ENCODE measurements at regions not wholly inside any gene's neighbourhood (a gene's known extent, or its start where the extent isn't known, plus 50 kb on each side); places are given as distances from the start of the nearest gene placed in this dataset.

DNA sequence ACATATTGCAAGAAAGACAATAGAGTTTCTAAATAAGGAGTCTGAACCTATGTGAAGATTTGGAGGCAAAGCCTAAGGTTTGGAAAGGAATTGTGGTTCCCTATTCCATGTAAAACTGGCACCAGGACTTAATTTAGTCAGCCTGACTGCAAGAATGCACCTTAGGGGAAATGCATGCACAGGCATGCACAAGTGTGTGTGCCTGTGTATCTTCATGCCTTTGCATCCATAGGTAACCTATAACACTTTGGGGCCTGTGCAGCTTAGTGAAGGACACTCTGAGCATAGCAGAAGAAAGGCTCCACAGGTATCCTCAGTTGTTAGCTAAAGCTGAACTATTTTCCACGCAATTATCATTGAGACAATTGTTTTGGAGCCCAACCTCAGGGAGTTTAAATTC lies 73.4 kb downstream of the RPRM start:
- H3K9ac ChIP-seq (ENCODE audit: low read length), result no peak overlapping the region
- no peak overlapping the region for H2AFZ ChIP-seq (ENCODE audit: insufficient read depth, low read depth, low read length, poor library complexity, severe bottlenecking)
- H3K27ac ChIP-seq (ENCODE audit: low read length in 2 of 2), result no peak overlapping the region
- ATAC-seq (ENCODE audit: low read depth), result no peak
- no CpG with 5 or more reads among the region's 1 CpG for whole genome bisulfite sequencing (ENCODE audit: insufficient coverage)
- no peaks in the 10 kb centered on the region for H3K79me2 ChIP-seq (ENCODE audit: control insufficient read depth, insufficient read depth, low read length)
- ChIA-PET POLR2A (no interaction called here), CTCF (no interaction called here)
- no peak overlapping the region for H3K27ac Mint-ChIP-seq
- no peaks in the 10 kb centered on the region for H3K9me3 ChIP-seq (ENCODE audit: control extremely low read depth in 1 of 3, control insufficient read depth in 2 of 3, insufficient read depth in 1 of 3, low read length in 2 of 3)
- intact Hi-C loops (cut with micrococcal nuclease), result no loop called here
- TF ChIP-seq EZH2 (IDR thresholded peaks at IDR 0.05; ENCODE audit: borderline replicate concordance, insufficient read depth, low read depth, low read length, poor library complexity, severe bottlenecking) (no peak), CTCF (IDR thresholded peaks at IDR 0.05) (no peak)
- no peaks in the 10 kb centered on the region for H3K9me3 Mint-ChIP-seq (ENCODE audit: insufficient read depth)
- H3K4me1 ChIP-seq (ENCODE audit: control insufficient read depth in 2 of 2, insufficient read depth in 2 of 2, low read length in 2 of 2), result no peaks in the 10 kb centered on the region
- no peaks in the 10 kb centered on the region for H3K27me3 ChIP-seq (replicated peaks in 1 of 4; ENCODE audit: control extremely low read depth in 1 of 4, control insufficient read depth in 3 of 4, insufficient read depth in 4 of 4, low read length in 3 of 4)
- H4K20me1 ChIP-seq (ENCODE audit: control insufficient read depth, insufficient read depth, low read length, poor library complexity, severe bottlenecking), result no peaks in the 10 kb centered on the region
- no peak overlapping the region for H3K4me3 ChIP-seq (ENCODE audit: control extremely low read depth in 1 of 5, extremely low read depth in 1 of 5, insufficient read depth in 1 of 5, low read depth in 2 of 5, low read length in 4 of 5)
- H3K4me3 Mint-ChIP-seq, result no peak overlapping the region
- no peaks in the 10 kb centered on the region for H3K4me1 Mint-ChIP-seq
- no peak for DNase-seq
- H3K4me2 ChIP-seq (replicated peaks; ENCODE audit: low read depth, low read length, poor library complexity, severe bottlenecking), result no peak overlapping the region
- H3K36me3 ChIP-seq (replicated peaks in 1 of 2; ENCODE audit: control extremely low read depth in 1 of 2, control insufficient read depth in 1 of 2, extremely low read depth in 1 of 2, insufficient read depth in 2 of 2, low read length in 1 of 2), result no peaks in the 10 kb centered on the region
- H3K27me3 Mint-ChIP-seq, result no peaks in the 10 kb centered on the region

- no peaks in the 10 kb centered on the region for H3K27me3 Mint-ChIP-seq
- Histone ChIP-seq H3K79me2 (ENCODE audit: control insufficient read depth, insufficient read depth, low read length) (no peaks in the 10 kb centered on the region), H3K4me2 (replicated peaks; ENCODE audit: low read depth, low read length, poor library complexity, severe bottlenecking) (no peak overlapping the region), H3K27ac (ENCODE audit: low read length in 2 of 2) (no peak overlapping the region), H2AFZ (ENCODE audit: insufficient read depth, low read depth, low read length, poor library complexity, severe bottlenecking) (no peak overlapping the region), H4K20me1 (ENCODE audit: control insufficient read depth, insufficient read depth, low read length, poor library complexity, severe bottlenecking) (no peaks in the 10 kb centered on the region), H3K4me3 (ENCODE audit: control extremely low read depth in 1 of 5, extremely low read depth in 1 of 5, insufficient read depth in 1 of 5, low read depth in 2 of 5, low read length in 4 of 5) (no peak overlapping the region), H3K9me3 (ENCODE audit: control extremely low read depth in 1 of 3, control insufficient read depth in 2 of 3, insufficient read depth in 1 of 3, low read length in 2 of 3) (no peaks in the 10 kb centered on the region), H3K4me1 (ENCODE audit: control insufficient read depth in 2 of 2, insufficient read depth in 2 of 2, low read length in 2 of 2) (no peaks in the 10 kb centered on the region), H3K36me3 (replicated peaks in 1 of 2; ENCODE audit: control extremely low read depth in 1 of 2, control insufficient read depth in 1 of 2, extremely low read depth in 1 of 2, insufficient read depth in 2 of 2, low read length in 1 of 2) (no peaks in the 10 kb centered on the region), H3K9ac (ENCODE audit: low read length) (no peak overlapping the region), H3K27me3 (replicated peaks in 1 of 4; ENCODE audit: control extremely low read depth in 1 of 4, control insufficient read depth in 3 of 4, insufficient read depth in 4 of 4, low read length in 3 of 4) (no peaks in the 10 kb centered on the region)
- ChIA-PET CTCF (no interaction called here), POLR2A (no interaction called here)
- ATAC-seq (ENCODE audit: low read depth) (no peak), DNase-seq (no peak)
- no CpG with 5 or more reads among the region's 1 CpG for WGBS (ENCODE audit: insufficient coverage)
- intact Hi-C loops (cut with micrococcal nuclease), result no loop called here
- H3K9me3 Mint-ChIP-seq (ENCODE audit: insufficient read depth), result no peaks in the 10 kb centered on the region
- no peak overlapping the region for H3K4me3 Mint-ChIP-seq
- no peak overlapping the region for H3K27ac Mint-ChIP-seq
- TF ChIP-seq CTCF (IDR thresholded peaks at IDR 0.05) (no peak), EZH2 (IDR thresholded peaks at IDR 0.05; ENCODE audit: borderline replicate concordance, insufficient read depth, low read depth, low read length, poor library complexity, severe bottlenecking) (no peak)
- H3K4me1 Mint-ChIP-seq, result no peaks in the 10 kb centered on the region
Observed at GRCh38 chr2:153404792-153405191, 73.8 kb downstream of the RPRM start.
